HCT116 (cell line): ENCODE measurements at regions not wholly inside any gene's neighbourhood (a gene's known extent, or its start where the extent isn't known, plus 50 kb on each side); places are given as distances from the start of the nearest gene placed in this dataset.

Experiments used
- ATAC-seq: fragments of 200-7000 bp; cut with Tn5 transposase; 2 replicates; pipeline ENCODE4 v1.9.1; 2020; ENCODE audit warnings: mild to moderate bottlenecking, moderate library complexity
- BruUV-seq: library from RNA; stranded (reverse); fragments of 400-500 nt; replicated peaks from 2 replicates; lab custom pipeline; 2021; lab: Mats Ljungman, UMichigan
- CTCF ChIA-PET: fragments of 300-600 bp; sonication (Branson Sonifier 250); formaldehyde crosslinking; loops from one replicate; lab custom pipeline; 2021; ENCODE audit warnings: antibody characterized with exemption; lab: Charles Lee
- POLR2A ChIA-PET: fragments of 300-600, 350-600 bp; sonication (Branson Sonifier 250); formaldehyde crosslinking; loops from one replicate; lab custom pipeline; 2021; ENCODE audit warnings: antibody characterized with exemption; lab: Charles Lee
- RAD21 ChIA-PET, 2 experiments: fragments of 300-600 bp; sonication (Branson Sonifier 250); formaldehyde crosslinking; loops; one replicate each; lab custom pipeline; 2023; ENCODE audit warnings: low total read pairs in 2 of 2; ENCODE audit not compliant: uncharacterized antibody in 2 of 2, unreplicated experiment in 2 of 2, low non-redundant PET in 1 of 2; lab: Charles Lee
- DNase-seq: peaks from one replicate; pipeline ENCODE4 v3.0.0-alpha.2; 2010; ENCODE audit warnings: low read depth, low spot score
- H2AFZ ChIP-seq: fragments of 200-600 bp; shearing (Covaris generic), sonication (generic); 2 replicates; pipeline ENCODE4 v1.6.1; 2017; ENCODE audit warnings: low read depth, mixed run types, mixed read lengths, antibody characterized with exemption, low read length; ENCODE audit not compliant: poor library complexity, severe bottlenecking
- H3K27ac ChIP-seq: 2 replicates; pipeline ENCODE4 v1.5.1; 2012; ENCODE audit warnings: low read depth, low read length
- H3K27me3 ChIP-seq: fragments of 200-600 bp; sonication (generic); 2 replicates; pipeline ENCODE4 v1.6.1; 2016; ENCODE audit warnings: mixed run types, low read length, mixed read lengths; ENCODE audit not compliant: insufficient read depth
- H3K36me3 ChIP-seq, 2 experiments: fragments of 200-500 bp in 1 of 2; fragments of 200-600 bp in 1 of 2; sonication (Bioruptor generic) in 1 of 2; sonication (generic) in 1 of 2; 2 replicates each; pipeline versions ENCODE4 v1.5.1 to v1.6.1; 2014 to 2016; ENCODE audit warnings: low read length in 2 of 2, inconsistent platforms in 1 of 2, mixed read lengths in 1 of 2, mixed run types in 1 of 2; ENCODE audit not compliant: insufficient read depth in 2 of 2, control insufficient read depth in 1 of 2
- H3K4me1 ChIP-seq, 2 experiments: fragments of 200-600 bp in 1 of 2; sonication (generic) in 1 of 2; 2 replicates each; pipeline versions ENCODE4 v1.5.1 to v1.6.1; 2012 to 2017; ENCODE audit warnings: low read length in 2 of 2, inconsistent platforms in 1 of 2, mild to moderate bottlenecking in 1 of 2, mixed read lengths in 1 of 2, mixed run types in 1 of 2, moderate library complexity in 1 of 2; ENCODE audit not compliant: insufficient read depth in 2 of 2, control insufficient read depth in 1 of 2
- H3K4me2 ChIP-seq: fragments of 200-600 bp; sonication (generic); 2 replicates; pipeline ENCODE4 v1.6.1; 2017; ENCODE audit warnings: mixed run types, low read length, mixed read lengths
- H3K4me3 ChIP-seq, 2 experiments: fragments of 200-600 bp in 1 of 2; sonication (generic) in 1 of 2; replicated peaks in 1 of 2; 2 replicates each; pipeline ENCODE4 v1.5.1; 2011 to 2016; ENCODE audit warnings: low read length in 2 of 2, control low read depth in 1 of 2, low read depth in 1 of 2, mild to moderate bottlenecking in 1 of 2, mixed read lengths in 1 of 2, mixed run types in 1 of 2
- H3K79me2 ChIP-seq: fragments of 200-600 bp; sonication (generic); 2 replicates; pipeline ENCODE4 v1.6.1; 2017; ENCODE audit warnings: mild to moderate bottlenecking, mixed run types, low read length, moderate library complexity, mixed read lengths; ENCODE audit not compliant: insufficient read depth
- H3K9ac ChIP-seq: fragments of 200-600 bp; sonication (generic); 2 replicates; pipeline ENCODE4 v1.6.1; 2016; ENCODE audit warnings: low read length, mixed read lengths
- H3K9me2 ChIP-seq: fragments of 200-600 bp; sonication (generic), shearing (Covaris generic); 2 replicates; pipeline ENCODE4 v1.6.1; 2017; ENCODE audit warnings: mixed run types, mild to moderate bottlenecking, moderate library complexity; ENCODE audit not compliant: insufficient read depth
- H3K9me3 ChIP-seq, 2 experiments: fragments of 200-500 bp in 1 of 2; fragments of 200-600 bp in 1 of 2; sonication (Bioruptor generic) in 1 of 2; sonication (generic) in 1 of 2; 2 replicates each; pipeline ENCODE4 v1.6.1; 2014 to 2017; ENCODE audit warnings: low read length in 2 of 2, mixed read lengths in 2 of 2, inconsistent platforms in 1 of 2, low read depth in 1 of 2, mild to moderate bottlenecking in 1 of 2, mixed run types in 1 of 2, moderate library complexity in 1 of 2; ENCODE audit not compliant: control insufficient read depth in 1 of 2, insufficient read depth in 1 of 2
- H4K20me1 ChIP-seq: fragments of 200-600 bp; sonication (generic), shearing (Covaris generic); 2 replicates; pipeline ENCODE4 v1.6.1; 2017; ENCODE audit warnings: mixed run types, mild to moderate bottlenecking, moderate library complexity; ENCODE audit not compliant: insufficient read depth
- CTCF ChIP-seq, 3 experiments: fragments of 200-600 bp in 1 of 3; sonication (generic) in 1 of 3; IDR thresholded peaks in 2 of 3; conservative IDR thresholded peaks in 1 of 3; 2 replicates each; pipeline ENCODE4 v1.5.1; 2012 to 2017; ENCODE audit warnings: low read depth in 2 of 3, low read length in 2 of 3, antibody characterized with exemption in 1 of 3, borderline replicate concordance in 1 of 3, control low read depth in 1 of 3, mild to moderate bottlenecking in 1 of 3, mixed read lengths in 1 of 3, mixed run types in 1 of 3, moderate library complexity in 1 of 3; ENCODE audit not compliant: insufficient read depth in 1 of 3
- EZH2 ChIP-seq: fragments of 200-600 bp; sonication (generic); IDR thresholded peaks from 2 replicates; pipeline ENCODE4 v1.6.1; 2017; ENCODE audit warnings: antibody characterized with exemption, mixed run types
- TCF7L2 ChIP-seq: IDR thresholded peaks from 2 replicates; pipeline ENCODE4 v1.7.0; 2011; ENCODE audit warnings: borderline replicate concordance, inconsistent platforms; ENCODE audit not compliant: insufficient read depth, insufficient read length; ENCODE audit errors: extremely low read depth
- YY1 ChIP-seq: IDR thresholded peaks from 2 replicates; pipeline ENCODE4 v1.6.1; 2011; ENCODE audit warnings: low read length, low read depth, moderate library complexity, mild to moderate bottlenecking; ENCODE audit not compliant: insufficient replicate concordance; ENCODE audit errors: extremely low read depth
- ZBTB33 ChIP-seq: IDR thresholded peaks from 2 replicates; pipeline ENCODE4 v1.6.1; 2011; ENCODE audit warnings: mild to moderate bottlenecking, low read length, moderate library complexity; ENCODE audit not compliant: insufficient replicate concordance; ENCODE audit errors: extremely low read depth
- intact Hi-C: fragments of 100-400 bp; cut with micrococcal nuclease; formaldehyde crosslinking; loops from 2 replicates; pipeline ENCODE4 v1.10.0; 2022

- BruUV-seq, result no TSS peak
- ChIA-PET RAD21 (no interaction called here), POLR2A (no interaction called here), CTCF (no interaction called here)
- no peaks in the 10 kb centered on the region for H3K4me1 ChIP-seq
- no peak overlapping the region for H2AFZ ChIP-seq
- H3K9me2 ChIP-seq, result no peaks in the 10 kb centered on the region
- H4K20me1 ChIP-seq, result no peaks in the 10 kb centered on the region
- no peaks in the 10 kb centered on the region for H3K9me3 ChIP-seq
- H3K4me3 ChIP-seq, result no peak overlapping the region
- intact Hi-C loops, result no loop called here
- H3K36me3 ChIP-seq, result no peaks in the 10 kb centered on the region
- TF ChIP-seq CTCF (IDR thresholded peaks at IDR 0.05 in 2 of 3, conservative IDR thresholded peaks at IDR 0.05 in 1 of 3; ENCODE audit: borderline replicate concordance in 1 of 3, insufficient read depth in 1 of 3, low read depth in 2 of 3, low read length in 2 of 3) (0 out of 6 replicates have a peak, but pooled peaks of 1 of the 3 experiments have one; percentile 10), EZH2 (no peak), YY1 (no peak), TCF7L2 (no peak), ZBTB33 (no peak)
- no peaks in the 10 kb centered on the region for H3K79me2 ChIP-seq
- DNase-seq (no peak), ATAC-seq (peak; percentile 80)
- no peak overlapping the region for H3K27ac ChIP-seq
- H3K4me2 ChIP-seq, result no peak overlapping the region
- no peak overlapping the region for H3K9ac ChIP-seq
- peaks cover 43% of the 10 kb centered on the region for H3K27me3 ChIP-seq
These were observed 165.3 kb upstream of the CTNNB1 start for GRCh38 chr3:41033956-41034519.
